ENCODE measurements at regions not wholly inside any gene's neighbourhood (a gene's known extent, or its start where the extent isn't known, plus 50 kb on each side); places are given as distances from the start of the nearest gene placed in this dataset.

DNA sequence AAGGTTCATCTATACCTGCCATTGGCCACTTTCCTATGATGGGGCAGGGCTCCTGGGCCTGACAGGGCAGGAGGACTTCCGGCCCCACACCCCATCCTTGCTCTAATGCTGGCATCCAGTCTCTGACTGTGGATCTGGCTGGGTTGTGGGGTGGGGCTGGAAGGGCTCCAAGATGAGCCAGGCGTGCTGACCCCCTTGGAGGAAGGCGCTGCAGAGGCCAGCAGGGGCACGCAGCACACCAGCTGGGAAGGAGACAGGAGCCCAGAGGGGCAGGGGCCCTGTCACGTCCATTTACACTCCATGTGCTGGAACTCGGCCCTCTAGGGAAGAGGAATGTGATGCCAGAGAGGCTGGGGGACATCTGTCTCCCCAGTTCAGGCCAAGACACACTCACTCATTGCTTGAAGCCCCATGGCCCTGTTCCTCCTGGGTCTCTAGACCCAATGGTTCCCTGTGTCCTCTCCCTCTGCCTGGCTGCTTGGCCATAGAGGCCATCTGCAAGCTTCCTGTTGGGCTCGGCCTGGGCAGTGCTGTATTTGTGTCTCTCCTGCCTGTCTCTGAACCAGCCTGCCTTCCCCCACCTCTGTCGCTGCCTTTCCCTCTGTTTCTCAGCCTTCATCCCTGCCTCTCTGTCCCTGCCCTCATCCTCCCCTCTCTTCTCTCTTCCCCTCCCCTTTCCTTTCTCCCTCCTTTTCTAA lies 67.5 kb upstream of the NECTIN1 start:
- TF ChIP-seq, protein P1, sequence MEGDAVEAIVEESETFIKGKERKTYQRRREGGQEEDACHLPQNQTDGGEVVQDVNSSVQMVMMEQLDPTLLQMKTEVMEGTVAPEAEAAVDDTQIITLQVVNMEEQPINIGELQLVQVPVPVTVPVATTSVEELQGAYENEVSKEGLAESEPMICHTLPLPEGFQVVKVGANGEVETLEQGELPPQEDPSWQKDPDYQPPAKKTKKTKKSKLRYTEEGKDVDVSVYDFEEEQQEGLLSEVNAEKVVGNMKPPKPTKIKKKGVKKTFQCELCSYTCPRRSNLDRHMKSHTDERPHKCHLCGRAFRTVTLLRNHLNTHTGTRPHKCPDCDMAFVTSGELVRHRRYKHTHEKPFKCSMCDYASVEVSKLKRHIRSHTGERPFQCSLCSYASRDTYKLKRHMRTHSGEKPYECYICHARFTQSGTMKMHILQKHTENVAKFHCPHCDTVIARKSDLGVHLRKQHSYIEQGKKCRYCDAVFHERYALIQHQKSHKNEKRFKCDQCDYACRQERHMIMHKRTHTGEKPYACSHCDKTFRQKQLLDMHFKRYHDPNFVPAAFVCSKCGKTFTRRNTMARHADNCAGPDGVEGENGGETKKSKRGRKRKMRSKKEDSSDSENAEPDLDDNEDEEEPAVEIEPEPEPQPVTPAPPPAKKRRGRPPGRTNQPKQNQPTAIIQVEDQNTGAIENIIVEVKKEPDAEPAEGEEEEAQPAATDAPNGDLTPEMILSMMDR (conservative IDR thresholded peaks at IDR 0.05; ENCODE audit: low read length), result no peak
- TF ChIP-seq EZH2phosphoT487 (IDR thresholded peaks at IDR 0.05; ENCODE audit: borderline replicate concordance), result no peak

Data from Loucy (cell line).